Left kidney (tissue), 1 donor: ENCODE measurements at regions not wholly inside any gene's neighbourhood (a gene's known extent, or its start where the extent isn't known, plus 50 kb on each side); places are given as distances from the start of the nearest gene placed in this dataset.
"Not testable (repeated sequence)": the region's sequence is repeated elsewhere in the genome, so short reads cannot be mapped to it uniquely, and the experiment has no call there.

ENCODE experiments used
- DNase-seq: peaks from one replicate; pipeline ENCODE4 v3.0.0-alpha.2; 2013

DNA sequence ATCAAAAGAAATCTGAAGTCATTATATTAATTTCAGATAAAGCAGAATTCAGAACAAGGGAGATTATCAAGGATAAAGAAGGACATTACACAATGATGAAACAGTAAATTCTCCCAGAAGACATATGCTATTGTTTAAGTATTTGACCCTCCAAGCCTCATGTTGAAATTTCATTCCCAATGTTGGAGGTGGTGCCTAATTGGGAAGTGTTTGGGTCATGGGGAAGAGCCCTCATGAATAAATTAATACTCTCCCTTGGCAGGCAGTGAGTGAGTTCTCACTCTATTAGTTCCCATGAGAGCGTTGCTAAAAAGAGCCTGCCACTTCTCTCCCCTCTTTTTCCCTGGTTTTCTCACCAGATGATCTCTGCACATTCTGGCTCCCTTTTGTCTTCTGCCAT, 249.9 kb upstream of the GRIA3 start:
- DNase-seq: no peak

DNA sequence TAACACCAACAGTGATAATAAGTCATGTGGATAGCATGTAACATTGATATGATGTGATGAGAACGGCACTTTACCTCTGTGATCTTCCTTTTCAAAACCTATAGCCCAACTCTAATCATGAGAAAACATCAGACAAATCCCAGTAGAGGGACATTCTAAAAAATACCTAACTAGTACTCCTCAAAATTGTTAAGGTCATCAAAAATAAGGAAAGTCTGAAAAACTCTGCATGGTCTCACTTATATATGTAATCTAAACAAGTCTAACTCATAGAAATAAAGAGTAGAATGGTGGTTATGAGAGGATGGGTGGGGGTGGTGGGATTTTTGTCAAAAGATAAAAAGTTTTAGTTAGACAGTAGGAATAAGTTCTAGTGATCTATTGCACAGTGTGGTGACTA, 243.9 kb upstream of the GRIA3 start:
- DNase-seq: no peak

DNA sequence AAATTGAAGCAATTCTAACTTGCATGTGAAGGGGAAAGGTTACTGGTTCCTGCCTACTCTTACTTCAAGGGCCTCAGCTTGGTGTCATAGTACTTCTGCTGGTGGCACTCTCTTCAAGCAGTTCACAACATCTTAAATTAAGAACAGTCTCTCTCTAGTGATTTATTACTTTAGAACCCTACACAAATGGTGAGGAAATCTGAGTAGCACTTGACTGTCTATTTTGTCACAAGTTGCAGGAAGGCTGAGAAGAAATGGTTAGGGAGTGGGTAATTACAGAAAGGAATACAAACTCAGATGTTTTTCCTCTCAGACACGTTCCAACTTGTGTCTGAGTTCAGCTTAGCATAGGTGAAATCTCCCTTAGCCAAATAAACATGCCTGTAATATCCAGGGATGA, 242.3 kb upstream of the GRIA3 start:
- DNase-seq: peak; percentile 13

DNA sequence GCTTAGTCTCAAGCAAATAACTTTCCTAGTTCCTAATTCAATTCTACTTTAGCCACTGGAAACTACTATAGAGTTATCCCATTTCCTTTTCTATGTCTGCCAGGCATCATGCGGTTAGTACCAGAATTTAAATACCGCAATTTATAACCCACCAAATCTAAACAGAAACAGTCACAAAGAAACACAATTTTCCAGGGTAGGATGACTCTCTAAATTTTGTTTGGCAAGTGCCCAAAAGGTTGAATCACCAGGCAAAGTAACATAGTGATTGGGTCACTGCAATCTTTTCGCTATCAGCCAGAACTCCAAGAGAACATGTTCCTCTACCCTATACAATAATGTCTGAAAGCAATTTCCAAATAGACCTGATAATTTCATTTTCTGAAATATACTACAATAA, 240.2 kb upstream of the GRIA3 start:
- no peak for DNase-seq

DNA sequence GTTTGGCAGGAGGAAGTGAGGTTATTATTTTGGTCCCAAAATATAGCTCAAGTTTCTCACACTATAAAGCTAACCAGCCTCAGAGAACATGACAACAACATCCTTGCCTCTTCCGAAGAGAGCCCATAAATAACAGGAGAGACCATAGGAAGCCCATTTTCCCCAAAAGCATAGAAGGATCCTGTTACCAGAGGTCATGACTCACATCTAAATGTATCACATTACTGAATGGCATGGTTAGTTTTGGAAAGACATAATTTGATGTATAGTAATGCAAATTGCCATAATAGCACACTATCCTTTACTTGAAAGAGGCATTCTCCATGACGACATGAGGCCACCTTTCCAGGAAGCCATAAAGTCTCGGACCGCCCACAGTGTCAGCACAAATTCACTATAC, 238.8 kb upstream of the GRIA3 start:
- no peak for DNase-seq

DNA sequence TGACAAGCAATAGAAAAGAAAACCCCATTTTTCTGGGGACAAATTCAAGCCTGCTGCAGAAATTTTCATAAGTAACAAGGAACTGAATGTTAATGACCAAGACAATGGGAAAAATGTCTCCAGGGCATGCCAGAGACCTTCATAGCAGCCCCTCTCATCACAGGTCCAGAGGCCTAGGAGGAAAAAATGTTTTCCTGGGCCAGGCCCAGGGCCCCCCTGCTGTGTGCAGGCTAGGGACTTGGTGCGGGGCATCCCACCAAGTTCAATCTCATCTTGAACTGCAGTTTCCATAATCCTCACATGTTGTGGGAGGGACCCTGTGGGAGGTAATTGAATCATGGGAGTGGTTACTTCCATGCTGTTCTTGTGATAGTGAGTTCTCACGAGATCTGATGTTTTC, 211.5 kb upstream of the GRIA3 start:
- DNase-seq: no peak

DNA sequence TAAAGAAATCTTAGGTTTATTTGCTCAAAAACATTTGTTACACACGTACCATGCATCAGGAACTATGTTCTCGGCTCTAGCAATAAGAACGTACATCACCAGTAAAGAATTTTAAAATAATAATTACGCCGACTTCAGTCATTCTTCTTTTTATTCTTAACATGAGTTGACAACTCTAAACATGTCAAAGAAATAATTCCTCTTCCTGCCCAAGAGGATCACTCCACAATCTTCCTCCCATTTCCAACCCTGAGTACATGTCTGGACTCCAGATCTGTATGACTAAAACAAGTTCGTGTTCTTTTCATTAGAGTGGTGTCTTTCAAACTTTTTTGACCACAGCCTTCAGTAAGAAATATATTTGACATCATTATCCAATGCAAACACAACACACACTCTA, 201.6 kb upstream of the GRIA3 start:
- no peak for DNase-seq

DNA sequence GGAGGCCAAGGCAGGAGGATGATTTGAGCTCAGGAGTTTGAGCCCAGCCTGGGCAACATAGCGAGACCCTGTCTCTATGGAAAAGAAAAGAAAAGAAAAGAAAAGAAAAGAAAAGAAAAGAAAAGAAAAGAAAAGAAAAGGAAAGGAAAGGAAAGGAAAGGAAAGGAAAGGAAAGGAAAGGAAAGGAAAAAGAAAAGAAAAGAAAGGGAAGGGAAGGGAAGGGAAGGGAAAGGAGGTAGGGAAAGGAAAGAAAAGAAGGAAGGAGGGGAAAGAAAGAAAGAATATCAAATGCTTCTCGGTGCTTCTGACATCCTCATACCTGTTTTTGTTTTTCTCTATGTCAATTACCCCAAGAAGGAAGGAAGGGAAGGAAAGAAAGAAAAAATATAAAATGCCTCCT, 181.2 kb upstream of the GRIA3 start:
- DNase-seq: not testable (repeated sequence)

DNA sequence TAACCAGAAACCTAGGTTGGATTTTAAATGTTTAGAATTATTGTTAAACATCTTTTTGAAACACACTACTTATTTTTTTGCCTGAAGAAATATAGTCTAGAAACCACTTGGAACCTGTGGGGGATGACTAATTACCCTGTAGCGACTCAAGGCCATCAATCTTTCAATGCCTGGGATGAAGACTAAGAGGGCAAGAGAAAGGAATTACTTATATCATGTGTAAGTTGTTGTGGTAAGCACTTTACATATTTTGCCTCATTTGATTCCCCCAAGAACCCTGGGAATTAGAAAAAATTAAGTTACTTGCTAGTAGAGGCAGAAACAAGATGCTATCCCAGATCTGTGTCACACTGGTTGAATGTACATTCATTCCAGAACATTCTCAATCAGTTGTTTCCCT, 170.9 kb upstream of the GRIA3 start:
- DNase-seq: no peak

DNA sequence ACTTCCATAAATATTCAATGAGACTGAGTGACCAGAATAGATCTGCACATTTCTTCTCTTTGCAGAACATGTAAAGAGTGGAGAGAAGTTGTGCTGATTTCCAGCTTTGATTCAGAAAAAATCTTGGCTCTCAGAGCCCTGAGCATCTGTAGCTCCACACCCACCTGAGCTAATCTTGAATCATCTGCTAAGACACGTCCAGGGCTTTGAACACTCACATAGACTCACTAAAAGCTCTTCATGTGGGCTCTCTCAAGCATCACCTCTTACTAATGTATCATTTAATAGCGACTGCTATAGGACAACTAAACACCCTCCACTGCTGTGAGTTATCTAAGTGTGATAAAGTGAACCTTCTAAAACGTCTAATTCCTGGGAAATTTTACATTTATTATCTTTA, 147.7 kb upstream of the GRIA3 start:
- DNase-seq: no peak

DNA sequence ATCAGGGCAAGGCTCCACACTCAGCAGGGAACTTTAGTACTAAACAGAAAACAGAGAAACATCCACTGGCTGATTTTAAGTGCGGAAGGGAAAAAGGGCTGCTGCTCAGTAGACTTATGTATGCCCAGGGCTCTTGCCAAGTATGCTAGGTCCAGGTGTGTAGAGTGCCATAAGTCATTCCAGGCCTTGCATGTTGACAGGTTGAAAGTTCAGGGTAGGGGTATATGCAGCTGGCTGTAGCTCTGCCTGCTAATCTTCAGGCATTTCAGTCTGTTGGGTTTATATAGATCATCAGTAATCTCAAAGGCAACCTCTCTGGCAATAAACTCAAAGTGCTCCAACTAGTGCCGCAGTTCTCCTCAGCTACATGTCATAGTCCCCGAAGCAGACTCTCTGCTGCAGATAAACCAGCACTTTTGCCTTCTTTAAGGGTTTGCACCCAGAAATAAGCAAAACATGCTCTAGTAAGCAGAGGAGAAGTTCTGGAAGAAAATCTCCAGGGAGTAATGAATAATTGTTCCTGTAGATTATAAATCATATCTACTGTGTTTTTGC, 134.9 kb upstream of the GRIA3 start:
- no peak for DNase-seq

DNA sequence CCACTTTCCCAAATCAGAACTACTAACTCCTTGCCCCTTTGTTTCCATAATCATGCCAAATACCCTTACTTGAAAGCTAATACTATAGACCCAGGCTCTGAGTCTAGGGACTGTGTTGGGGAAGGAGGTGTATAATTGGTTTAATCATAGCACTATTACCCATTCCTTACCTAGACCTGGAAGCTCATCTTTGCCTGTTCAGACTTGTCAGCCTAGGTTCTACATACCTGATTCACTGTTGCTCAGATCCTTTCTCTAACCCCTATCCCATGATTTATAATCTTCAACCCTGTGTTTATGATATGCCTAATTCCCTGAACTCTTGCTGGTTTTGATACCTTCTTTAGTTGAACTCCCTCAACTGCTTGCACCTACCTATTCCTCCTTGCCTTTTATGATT, 123.1 kb upstream of the GRIA3 start:
- DNase-seq: no peak

DNA sequence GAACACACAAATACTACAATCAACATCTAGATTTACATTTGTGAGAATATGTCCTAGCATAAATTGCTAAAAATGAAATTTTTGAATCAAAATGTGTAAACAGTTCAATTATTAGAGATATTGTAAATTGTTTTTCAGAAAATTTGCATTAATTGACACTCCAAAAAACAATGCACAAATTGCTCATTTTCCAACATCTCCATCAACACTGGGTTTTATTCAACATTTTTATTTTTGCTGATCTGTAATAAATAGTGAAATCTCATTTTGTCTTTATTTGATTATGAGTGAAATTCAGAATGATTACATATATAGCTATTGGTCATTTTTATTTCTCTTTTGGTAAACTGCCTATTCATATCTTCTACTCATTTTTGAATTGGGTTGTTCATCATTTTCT, 120.0 kb upstream of the GRIA3 start:
- no peak for DNase-seq

DNA sequence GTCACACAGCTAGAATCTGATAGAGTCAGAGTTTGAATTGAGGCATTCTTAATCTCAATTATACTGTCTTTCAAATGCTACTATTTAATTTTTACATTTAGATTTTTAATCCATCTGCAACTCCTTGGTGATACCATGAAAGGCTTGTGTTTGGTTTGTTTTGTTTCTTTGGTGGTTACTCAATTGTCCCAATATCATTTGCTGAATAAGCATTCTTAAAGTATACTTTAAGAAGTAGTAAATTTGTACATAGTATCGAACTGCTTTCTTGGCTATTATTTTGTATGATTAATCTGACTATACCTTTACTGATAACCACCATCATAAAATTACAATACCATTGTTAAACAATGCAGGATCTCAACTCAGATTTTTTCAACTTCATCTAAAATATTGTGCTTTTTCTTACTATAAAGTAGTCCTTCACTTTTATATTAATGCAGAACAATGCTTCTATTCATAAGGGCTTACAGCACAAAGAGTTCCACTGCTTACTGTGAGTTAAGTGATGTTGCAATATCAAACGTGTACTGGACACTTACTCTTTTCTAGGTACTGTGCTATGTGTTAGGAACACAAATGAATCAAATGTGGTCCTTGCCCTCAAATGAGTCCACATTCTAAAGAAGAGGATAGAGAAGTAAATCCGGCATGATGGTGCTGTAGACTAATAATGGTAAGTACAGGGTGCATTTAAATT, 111.2 kb upstream of the GRIA3 start:
- DNase-seq: no peak

DNA sequence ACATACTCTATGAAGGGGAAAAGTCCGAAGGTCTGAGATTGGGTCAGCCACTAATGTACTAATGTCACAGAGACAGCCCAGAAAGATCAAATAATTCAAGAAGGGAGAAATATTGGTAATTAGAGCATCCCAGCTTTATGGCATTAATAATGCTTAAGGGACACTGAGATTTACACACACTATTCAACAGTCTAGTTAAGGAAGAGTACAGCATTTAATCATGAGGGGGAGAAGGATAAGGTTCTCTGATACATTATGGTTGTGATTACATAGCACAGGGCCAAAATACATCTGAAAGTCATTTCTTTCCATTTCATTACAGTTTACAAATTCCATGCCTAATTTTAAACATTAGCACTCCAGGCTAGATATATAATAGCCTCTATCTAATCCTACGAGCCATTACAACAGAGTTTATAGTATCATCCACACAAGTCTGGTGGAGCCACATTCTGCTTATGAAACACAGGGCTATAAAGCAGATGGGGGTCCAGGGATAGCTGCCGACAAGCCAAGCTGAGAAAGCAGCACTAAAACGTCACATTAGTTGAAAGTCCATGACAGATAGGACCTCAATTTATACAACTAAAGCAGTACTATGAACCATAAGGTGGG, 108.0 kb upstream of the GRIA3 start:
- DNase-seq: no peak

DNA sequence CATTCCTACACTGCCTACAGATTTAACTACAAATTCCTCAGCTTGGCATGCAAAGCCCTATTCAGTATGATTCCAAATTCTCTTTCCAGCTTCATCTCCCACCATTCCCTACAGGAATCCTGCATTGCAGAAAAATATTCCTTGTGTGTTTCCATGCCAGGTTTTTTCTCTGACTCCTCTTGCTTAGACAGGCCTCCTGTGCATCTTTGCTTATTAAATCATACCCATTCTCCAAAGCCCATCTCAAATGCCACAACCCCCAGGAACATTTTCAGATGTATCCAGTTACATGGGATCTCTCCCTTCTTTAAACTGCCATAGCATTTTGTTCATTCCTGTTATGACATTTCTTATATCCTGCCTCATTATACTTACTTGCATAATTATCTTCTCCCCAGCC, 106.4 kb upstream of the GRIA3 start:
- DNase-seq: no peak

DNA sequence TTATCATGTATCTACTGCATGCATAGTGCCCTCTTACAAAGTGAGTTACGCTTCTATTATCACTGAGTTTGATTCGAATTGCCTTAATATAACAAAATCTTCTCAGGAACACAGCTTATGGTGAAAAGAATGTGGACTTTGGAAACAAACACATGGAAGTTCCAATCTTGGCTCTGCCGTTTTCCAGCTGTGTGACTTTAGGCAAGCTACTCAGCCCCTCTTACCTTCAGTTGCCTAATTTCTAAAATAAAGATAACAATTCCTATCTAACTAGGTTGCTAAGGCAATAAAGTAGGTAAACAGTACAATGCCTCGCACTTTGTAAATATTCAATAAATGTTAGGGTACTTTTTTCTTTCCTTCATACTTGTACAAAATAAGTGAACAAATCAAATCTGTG, 104.0 kb upstream of the GRIA3 start:
- DNase-seq: no peak

DNA sequence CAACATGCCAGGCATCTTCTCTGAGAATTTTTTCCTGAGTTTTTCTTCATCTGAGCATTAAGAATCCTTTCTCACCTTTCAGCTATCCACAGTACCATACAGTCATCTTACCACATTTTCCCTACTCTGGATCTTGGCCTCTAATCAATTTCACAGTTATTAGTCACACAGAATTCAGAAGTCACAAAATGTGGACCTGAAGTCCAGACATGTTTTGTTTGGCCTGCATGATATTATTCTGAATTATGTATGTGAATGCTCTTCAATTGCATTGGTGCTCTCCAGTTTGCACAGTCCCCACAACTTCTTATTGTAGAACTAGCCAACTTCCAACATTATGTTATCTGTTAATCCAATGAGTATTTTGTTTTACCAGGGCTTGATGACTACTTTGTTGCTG, 102.3 kb upstream of the GRIA3 start:
- DNase-seq: no peak

DNA sequence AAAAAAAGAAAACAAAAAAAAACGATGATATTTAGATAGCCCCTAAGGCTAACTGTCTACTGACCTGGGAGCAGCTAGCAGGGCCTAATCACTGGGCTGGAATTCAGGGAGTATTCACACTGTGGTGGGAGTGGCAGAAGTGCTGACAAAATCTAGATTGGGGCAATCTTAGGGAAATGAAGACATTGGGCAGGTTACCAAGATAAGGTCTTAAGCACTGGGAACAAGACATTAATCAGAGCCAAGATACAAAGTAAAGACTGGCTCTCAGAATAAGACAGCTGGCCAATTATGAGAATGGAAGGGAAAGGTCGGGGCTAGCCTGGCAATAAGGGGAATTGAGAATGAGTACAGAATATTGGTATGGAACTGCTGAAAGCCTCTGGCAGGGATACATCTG, 100.2 kb upstream of the GRIA3 start:
- DNase-seq: no peak

DNA sequence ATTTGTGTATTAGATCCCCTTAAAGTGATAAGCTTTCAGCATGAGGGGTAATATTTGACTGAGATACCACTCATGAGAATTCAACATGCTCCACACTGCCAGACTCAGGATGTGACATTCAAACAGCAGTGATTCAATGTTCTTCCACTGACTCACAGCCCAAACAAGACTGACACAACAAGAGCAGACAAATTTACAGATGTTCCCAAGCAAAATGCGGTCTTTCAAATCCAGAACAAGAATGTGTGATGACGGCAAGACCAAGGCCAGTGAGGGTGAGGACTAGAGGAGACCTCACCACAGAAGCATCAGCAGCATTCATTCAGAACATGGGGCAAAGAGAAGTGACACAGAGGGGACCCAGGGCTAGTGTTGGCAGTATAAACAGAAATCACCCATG, 99.3 kb upstream of the GRIA3 start:
- DNase-seq: no peak

DNA sequence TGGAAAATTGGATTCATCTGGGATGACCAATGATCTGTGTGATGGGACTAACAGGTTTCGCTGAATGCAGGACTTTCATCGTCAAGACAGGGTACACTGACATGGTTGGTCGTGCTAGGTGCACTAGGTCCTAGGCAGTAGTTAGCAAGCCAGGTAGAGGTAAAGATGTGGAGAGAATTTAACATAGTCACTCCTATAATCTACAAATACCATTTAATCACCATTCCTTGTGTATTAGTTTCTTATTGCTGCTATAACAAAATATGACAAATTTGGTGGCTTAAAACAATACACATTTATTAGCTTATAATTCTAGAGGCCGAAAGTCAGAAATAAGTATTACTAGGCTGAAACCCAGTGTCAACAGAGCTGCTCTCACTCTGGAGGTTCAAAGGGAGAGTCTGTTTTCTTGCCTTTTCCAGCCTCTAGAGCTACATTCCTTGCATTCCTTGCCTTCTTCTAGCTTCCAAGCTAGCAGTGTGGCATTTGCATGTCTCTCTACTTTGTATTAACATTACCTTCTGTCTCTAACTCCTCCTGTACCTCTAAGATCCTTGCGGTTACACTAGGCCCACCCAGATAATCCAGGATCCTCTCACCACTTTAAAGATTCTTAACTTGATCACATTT, 98.7 kb upstream of the GRIA3 start:
- DNase-seq: no peak

DNA sequence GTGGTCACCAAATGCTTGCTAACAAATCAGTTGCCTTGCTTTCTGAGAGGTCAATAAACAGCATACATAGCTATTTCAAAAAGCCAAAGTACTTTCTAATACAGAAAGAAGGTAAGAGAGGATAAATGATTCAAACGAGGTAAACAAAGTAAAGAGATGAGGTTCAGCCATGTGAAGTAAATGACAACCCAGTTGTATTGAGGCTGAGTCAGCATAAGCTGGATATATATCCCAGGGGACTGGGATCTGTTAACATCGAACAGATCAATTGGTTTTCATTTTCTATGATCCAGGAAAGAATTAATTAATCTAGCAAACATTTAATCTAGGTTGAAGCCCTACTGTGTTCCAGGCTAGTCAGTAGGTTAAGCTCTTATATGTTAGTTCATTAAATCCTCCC, 97.3 kb upstream of the GRIA3 start:
- no peak for DNase-seq

DNA sequence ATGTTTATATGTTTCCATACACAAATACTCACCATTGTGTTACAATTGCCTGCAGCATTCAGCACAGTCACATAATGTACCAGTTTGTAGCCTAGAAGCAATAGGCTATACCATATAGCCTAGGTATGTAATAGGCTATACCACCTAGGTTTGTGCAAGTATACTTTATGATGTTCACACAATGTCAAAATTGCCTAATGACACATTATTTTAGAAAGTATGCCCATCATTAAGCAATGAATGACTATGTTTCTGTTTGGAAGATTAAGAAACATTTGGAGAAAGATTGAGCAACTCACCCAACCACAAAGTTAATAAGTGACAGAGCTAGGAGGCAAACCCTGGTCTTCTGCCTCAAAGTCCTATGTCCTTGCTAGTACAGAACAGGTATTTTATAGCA, 96.8 kb upstream of the GRIA3 start:
- peak; percentile 4 for DNase-seq

DNA sequence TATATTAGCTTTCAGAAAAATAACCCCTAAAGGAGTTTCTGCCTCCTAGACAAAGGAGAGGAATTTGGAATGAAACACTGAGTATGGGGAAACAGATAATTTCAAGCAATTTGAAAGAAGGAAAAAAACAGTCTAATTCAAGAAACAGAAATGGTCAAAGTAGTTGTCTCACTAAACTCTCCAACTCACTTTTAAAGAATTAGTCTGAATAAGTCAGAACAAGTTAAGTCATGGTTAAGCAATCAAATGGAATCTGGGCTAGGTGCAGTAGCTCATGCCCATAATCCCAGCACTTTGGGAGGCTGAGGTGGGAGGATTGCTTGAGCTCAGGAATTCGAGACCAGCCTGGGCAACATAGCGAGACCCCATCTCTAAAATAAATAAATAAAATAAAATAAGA, 95.7 kb upstream of the GRIA3 start:
- DNase-seq: no peak
